C4-2B (cell line): ENCODE measurements at regions not wholly inside any gene's neighbourhood (a gene's known extent, or its start where the extent isn't known, plus 50 kb on each side); places are given as distances from the start of the nearest gene placed in this dataset.

Source experiments
- H3K27ac ChIP-seq: fragments of 450-650 bp; 2 replicates; pipeline ENCODE4 v1.5.1; 2017
- ZFX ChIP-seq: fragments of 450-650 bp; IDR thresholded peaks from 2 replicates; pipeline ENCODE4 v1.6.1; 2017
- TF ChIP-seq, protein P1 (sequence below): fragments of 450-650 bp; conservative IDR thresholded peaks from 2 replicates; pipeline ENCODE4 v1.5.1; 2017; ENCODE audit warnings: mild to moderate bottlenecking

DNA sequence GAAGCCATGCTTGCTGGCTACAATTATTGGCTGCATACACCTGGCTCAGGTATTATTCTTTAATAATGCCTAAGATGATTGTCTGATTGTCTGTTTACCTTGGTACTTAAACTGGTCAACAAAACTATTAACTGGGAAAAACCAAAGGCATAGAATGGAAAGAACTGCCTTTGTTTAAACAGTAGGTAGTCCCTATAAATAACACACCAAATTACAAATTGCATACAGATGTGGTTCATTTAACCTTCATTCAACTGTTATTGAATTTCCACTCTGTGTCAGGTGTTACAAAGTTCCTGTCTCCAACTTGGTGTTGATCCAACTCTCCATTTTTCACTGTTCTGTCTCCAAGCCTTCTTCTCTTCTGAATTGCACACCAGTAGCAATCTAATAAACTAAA is 79.8 kb upstream of the FSCB start:
- H3K27ac ChIP-seq, result no peak overlapping the region
- no peak for TF ChIP-seq ZFX
- TF ChIP-seq, protein P1, sequence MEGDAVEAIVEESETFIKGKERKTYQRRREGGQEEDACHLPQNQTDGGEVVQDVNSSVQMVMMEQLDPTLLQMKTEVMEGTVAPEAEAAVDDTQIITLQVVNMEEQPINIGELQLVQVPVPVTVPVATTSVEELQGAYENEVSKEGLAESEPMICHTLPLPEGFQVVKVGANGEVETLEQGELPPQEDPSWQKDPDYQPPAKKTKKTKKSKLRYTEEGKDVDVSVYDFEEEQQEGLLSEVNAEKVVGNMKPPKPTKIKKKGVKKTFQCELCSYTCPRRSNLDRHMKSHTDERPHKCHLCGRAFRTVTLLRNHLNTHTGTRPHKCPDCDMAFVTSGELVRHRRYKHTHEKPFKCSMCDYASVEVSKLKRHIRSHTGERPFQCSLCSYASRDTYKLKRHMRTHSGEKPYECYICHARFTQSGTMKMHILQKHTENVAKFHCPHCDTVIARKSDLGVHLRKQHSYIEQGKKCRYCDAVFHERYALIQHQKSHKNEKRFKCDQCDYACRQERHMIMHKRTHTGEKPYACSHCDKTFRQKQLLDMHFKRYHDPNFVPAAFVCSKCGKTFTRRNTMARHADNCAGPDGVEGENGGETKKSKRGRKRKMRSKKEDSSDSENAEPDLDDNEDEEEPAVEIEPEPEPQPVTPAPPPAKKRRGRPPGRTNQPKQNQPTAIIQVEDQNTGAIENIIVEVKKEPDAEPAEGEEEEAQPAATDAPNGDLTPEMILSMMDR, result no peak

DNA sequence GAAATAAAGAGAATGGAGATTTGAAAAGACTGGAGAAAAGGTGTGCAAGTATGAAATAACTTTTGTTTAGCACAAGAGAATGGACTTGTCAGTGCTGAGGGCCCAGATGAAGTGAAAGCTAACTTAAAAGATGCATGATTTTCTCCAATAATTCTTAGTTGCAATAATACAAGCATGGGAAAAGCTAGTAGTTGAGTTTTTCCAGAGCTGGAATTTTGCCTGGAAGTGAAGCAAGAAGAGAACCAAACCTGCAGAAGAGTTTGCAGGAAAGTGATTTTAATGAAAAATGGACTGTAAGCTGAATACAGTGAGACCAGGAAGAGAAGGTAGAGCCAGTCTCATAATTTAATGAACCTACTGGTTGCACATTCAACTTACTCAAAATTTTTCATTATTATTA is 69.3 kb upstream of the FSCB start:
- no peak for TF ChIP-seq ZFX
- TF ChIP-seq, protein P1, result no peak
- no peak overlapping the region for H3K27ac ChIP-seq

DNA sequence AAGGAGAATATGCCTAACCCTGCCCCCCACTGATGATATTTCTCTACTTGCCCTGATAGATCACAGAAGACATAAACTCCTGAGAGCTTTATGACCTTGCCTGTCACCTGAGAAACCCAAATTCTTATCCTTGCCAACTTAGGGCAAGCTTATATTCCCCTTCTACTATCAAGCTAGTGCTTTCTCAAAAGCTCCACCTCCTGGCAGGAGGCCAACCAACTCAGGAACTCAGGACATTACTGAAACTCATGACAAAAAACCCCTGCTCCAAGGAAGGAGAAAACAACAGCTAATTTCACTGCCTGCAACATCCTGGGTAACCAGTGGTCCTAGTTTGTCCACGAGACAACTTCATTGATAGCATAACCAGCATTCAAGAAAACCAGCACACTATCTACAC is 60.9 kb upstream of the FSCB start:
- no peak overlapping the region for H3K27ac ChIP-seq
- no peak for TF ChIP-seq ZFX
- TF ChIP-seq, protein P1, result no peak

DNA sequence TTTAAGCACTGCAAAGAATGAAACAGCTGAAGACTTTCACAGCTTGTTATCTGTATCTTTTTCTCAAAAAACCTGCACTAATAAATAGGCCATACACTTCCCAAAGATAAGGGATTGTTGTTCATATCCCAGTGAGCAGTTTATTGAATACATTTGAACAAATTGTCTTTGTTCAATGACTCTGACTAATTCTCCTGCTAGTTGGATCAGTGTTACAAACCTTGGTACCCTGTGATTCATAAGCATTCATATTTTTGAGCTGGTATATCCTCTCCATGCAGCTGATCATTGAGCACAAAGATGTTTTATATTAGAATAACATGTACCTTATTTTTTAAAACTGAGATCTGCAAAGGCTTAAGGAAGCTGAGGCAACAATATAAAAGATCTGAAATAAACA is 58.9 kb upstream of the FSCB start:
- TF ChIP-seq, protein P1, result no peak
- no peak for TF ChIP-seq ZFX

DNA sequence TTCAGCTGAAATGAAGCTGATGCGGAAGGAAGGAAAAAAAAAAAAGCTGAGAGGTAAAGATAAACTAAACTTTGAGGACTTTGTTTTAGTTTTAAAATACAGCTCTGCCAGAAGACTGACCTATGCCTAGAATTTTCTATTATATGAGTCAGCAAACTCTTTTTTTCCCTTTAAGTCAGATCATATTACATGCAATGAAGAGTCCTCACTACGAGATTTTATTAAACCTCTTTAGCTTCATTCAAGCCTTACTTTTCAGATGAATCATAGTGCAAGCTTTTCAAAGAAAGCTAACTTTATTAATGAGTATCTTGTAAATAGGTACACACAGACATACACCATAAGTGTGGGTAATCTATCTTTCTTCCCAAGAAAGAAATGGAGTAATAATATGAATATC is 57.8 kb upstream of the FSCB start:
- TF ChIP-seq, protein P1, result no peak
- no peak for TF ChIP-seq ZFX
- H3K27ac ChIP-seq, result no peak overlapping the region

More for the DNA sequence above, 58.9 kb upstream of the FSCB start:
- no peak overlapping the region for H3K27ac ChIP-seq
